Neural progenitor cell (in vitro differentiated cells): ENCODE measurements at regions not wholly inside any gene's neighbourhood (a gene's known extent, or its start where the extent isn't known, plus 50 kb on each side); places are given as distances from the start of the nearest gene placed in this dataset.
"Not testable (repeated sequence)": the region's sequence is repeated elsewhere in the genome, so short reads cannot be mapped to it uniquely, and the experiment has no call there.

Experiments used
- DNase-seq: peaks from one replicate; pipeline ENCODE4 v3.0.0-alpha.2; 2016; ENCODE audit warnings: low spot score
- H2AFZ ChIP-seq: fragments of 200-600 bp; sonication (generic); replicated peaks from 2 replicates; pipeline ENCODE4 v1.6.1; 2016; ENCODE audit warnings: antibody characterized with exemption
- H3F3A ChIP-seq: fragments of 200-600 bp; sonication (generic); 2 replicates; pipeline ENCODE4 v1.6.1; 2016; ENCODE audit warnings: antibody characterized with exemption, low read depth
- H3K27ac ChIP-seq: fragments of 200-600 bp; sonication (generic); 2 replicates; pipeline ENCODE4 v1.5.1; 2016; ENCODE audit warnings: mild to moderate bottlenecking
- H3K27me3 ChIP-seq: fragments of 200-600 bp; sonication (generic); 2 replicates; pipeline ENCODE4 v1.6.1; 2016; ENCODE audit warnings: mild to moderate bottlenecking, moderate library complexity
- H3K36me3 ChIP-seq: fragments of 200-600 bp; sonication (generic); 2 replicates; pipeline ENCODE4 v1.5.1; 2016
- H3K4me1 ChIP-seq: fragments of 200-600 bp; sonication (generic); 2 replicates; pipeline ENCODE4 v1.6.1; 2016; ENCODE audit warnings: mixed run types
- H3K4me2 ChIP-seq: fragments of 200-600 bp; sonication (generic); 2 replicates; pipeline ENCODE4 v1.6.1; 2016
- H3K4me3 ChIP-seq: fragments of 200-600 bp; sonication (generic); 2 replicates; pipeline ENCODE4 v1.5.1; 2016
- H3K79me2 ChIP-seq: fragments of 200-600 bp; sonication (generic); 2 replicates; pipeline ENCODE4 v1.6.1; 2016; ENCODE audit warnings: low read depth
- H3K9ac ChIP-seq: fragments of 200-600 bp; sonication (generic); 2 replicates; pipeline ENCODE4 v1.6.1; 2016
- H3K9me3 ChIP-seq: fragments of 200-600 bp; sonication (generic); 2 replicates; pipeline ENCODE4 v1.5.1; 2016; ENCODE audit warnings: low read depth
- H4K20me1 ChIP-seq: fragments of 200-600 bp; sonication (generic); 2 replicates; pipeline ENCODE4 v1.6.1; 2016; ENCODE audit warnings: low read depth
- H3K27ac Mint-ChIP-seq: 3 replicates; pipeline ENCODE4 v1.8.0; 2021; ENCODE audit warnings: mixed read lengths
- H3K27me3 Mint-ChIP-seq: 2 replicates; pipeline ENCODE4 v1.8.0; 2022; ENCODE audit warnings: low read depth, mild to moderate bottlenecking, inconsistent platforms, moderate library complexity, mixed read lengths; ENCODE audit not compliant: insufficient read depth
- H3K36me3 Mint-ChIP-seq: 3 replicates; pipeline ENCODE4 v1.8.0; 2021; ENCODE audit warnings: mixed read lengths
- H3K4me1 Mint-ChIP-seq: 3 replicates; pipeline ENCODE4 v1.8.0; 2021; ENCODE audit warnings: mixed read lengths
- H3K4me3 Mint-ChIP-seq: 3 replicates; pipeline ENCODE4 v1.8.0; 2021; ENCODE audit warnings: mild to moderate bottlenecking, moderate library complexity, mixed read lengths
- H3K9me3 Mint-ChIP-seq: 3 replicates; pipeline ENCODE4 v1.8.0; 2020; ENCODE audit warnings: mixed read lengths

GRCh38 chr5:34154988-34155387 lies 112.0 kb upstream of the C1QTNF3 start:
- H3K27ac ChIP-seq, H2AFZ ChIP-seq, H3K27me3 ChIP-seq, H3K27ac Mint-ChIP-seq, H3K4me3 ChIP-seq, H3K36me3 ChIP-seq, H3K4me3 Mint-ChIP-seq, H3F3A ChIP-seq, H3K4me2 ChIP-seq, H3K4me1 ChIP-seq, H3K4me1 Mint-ChIP-seq, H4K20me1 ChIP-seq, H3K9me3 Mint-ChIP-seq, DNase-seq, H3K27me3 Mint-ChIP-seq, H3K36me3 Mint-ChIP-seq, H3K9ac ChIP-seq, H3K79me2 ChIP-seq, H3K9me3 ChIP-seq: not testable (repeated sequence)

GRCh38 chr5:34156703-34157414 lies 113.8 kb upstream of the C1QTNF3 start:
- not testable (repeated sequence) for DNase-seq, H3K9me3 Mint-ChIP-seq, H3K36me3 Mint-ChIP-seq, H3F3A ChIP-seq, H3K27ac Mint-ChIP-seq, H3K36me3 ChIP-seq, H3K79me2 ChIP-seq, H3K4me1 ChIP-seq, H3K4me3 ChIP-seq, H3K27ac ChIP-seq, H4K20me1 ChIP-seq, H3K9ac ChIP-seq, H2AFZ ChIP-seq, H3K4me2 ChIP-seq, H3K27me3 Mint-ChIP-seq, H3K9me3 ChIP-seq, H3K4me3 Mint-ChIP-seq, H3K4me1 Mint-ChIP-seq, H3K27me3 ChIP-seq

GRCh38 chr5:34160904-34161303 lies 117.9 kb upstream of the C1QTNF3 start:
- not testable (repeated sequence) for H3K4me1 ChIP-seq, H2AFZ ChIP-seq, H3K4me2 ChIP-seq, H3F3A ChIP-seq, H3K27me3 ChIP-seq, H3K9me3 Mint-ChIP-seq, H3K9me3 ChIP-seq, H4K20me1 ChIP-seq, H3K27me3 Mint-ChIP-seq, H3K36me3 Mint-ChIP-seq, DNase-seq, H3K79me2 ChIP-seq, H3K4me1 Mint-ChIP-seq, H3K4me3 ChIP-seq, H3K4me3 Mint-ChIP-seq, H3K9ac ChIP-seq, H3K27ac Mint-ChIP-seq, H3K36me3 ChIP-seq, H3K27ac ChIP-seq

GRCh38 chr5:34171398-34171797 lies 128.4 kb upstream of the C1QTNF3 start:
- H3K4me3 Mint-ChIP-seq, H3K4me3 ChIP-seq, H3K9ac ChIP-seq, H3K27ac Mint-ChIP-seq, H4K20me1 ChIP-seq, H3K36me3 Mint-ChIP-seq, H3K27me3 Mint-ChIP-seq, H3K36me3 ChIP-seq, H3K27ac ChIP-seq, H2AFZ ChIP-seq, H3K4me1 Mint-ChIP-seq, H3K4me2 ChIP-seq, H3K9me3 ChIP-seq, H3K27me3 ChIP-seq, H3K4me1 ChIP-seq, H3K79me2 ChIP-seq, H3F3A ChIP-seq, DNase-seq, H3K9me3 Mint-ChIP-seq: not testable (repeated sequence)

- H3K4me3 ChIP-seq, H3K4me1 ChIP-seq, H2AFZ ChIP-seq, H3K9ac ChIP-seq, H4K20me1 ChIP-seq, H3K9me3 Mint-ChIP-seq, H3K4me2 ChIP-seq, H3K9me3 ChIP-seq, H3K27me3 ChIP-seq, H3K36me3 Mint-ChIP-seq, H3F3A ChIP-seq, DNase-seq, H3K36me3 ChIP-seq, H3K27ac ChIP-seq, H3K4me3 Mint-ChIP-seq, H3K4me1 Mint-ChIP-seq, H3K79me2 ChIP-seq, H3K27me3 Mint-ChIP-seq: not testable (repeated sequence)
- H3K27ac Mint-ChIP-seq, result peak overlapping the region; percentile 29
These were observed 136.6 kb upstream of the C1QTNF3 start for GRCh38 chr5:34179453-34180190.

- H2AFZ ChIP-seq, H3K36me3 ChIP-seq, H3K27me3 Mint-ChIP-seq, H3K36me3 Mint-ChIP-seq, H3K9me3 Mint-ChIP-seq, H3K9ac ChIP-seq, H3F3A ChIP-seq, H3K79me2 ChIP-seq, H3K4me3 Mint-ChIP-seq, H3K27ac Mint-ChIP-seq, H3K4me1 ChIP-seq, H3K9me3 ChIP-seq, H3K4me2 ChIP-seq, H4K20me1 ChIP-seq, H3K27ac ChIP-seq, H3K4me3 ChIP-seq, DNase-seq, H3K4me1 Mint-ChIP-seq, H3K27me3 ChIP-seq: not testable (repeated sequence)
These were observed 137.2 kb upstream of the C1QTNF3 start for GRCh38 chr5:34180225-34180624.

- H3K27ac Mint-ChIP-seq, H3K9me3 ChIP-seq, H3K36me3 Mint-ChIP-seq, H3F3A ChIP-seq, H2AFZ ChIP-seq, H3K4me3 Mint-ChIP-seq, H3K79me2 ChIP-seq, DNase-seq, H4K20me1 ChIP-seq, H3K27ac ChIP-seq, H3K9me3 Mint-ChIP-seq, H3K4me1 ChIP-seq, H3K9ac ChIP-seq, H3K4me1 Mint-ChIP-seq, H3K36me3 ChIP-seq, H3K27me3 Mint-ChIP-seq, H3K4me2 ChIP-seq, H3K4me3 ChIP-seq, H3K27me3 ChIP-seq: not testable (repeated sequence)
These were observed 138.1 kb upstream of the C1QTNF3 start for GRCh38 chr5:34180940-34181614.

GRCh38 chr5:34185005-34185404 lies 142.0 kb upstream of the C1QTNF3 start:
- not testable (repeated sequence) for H3K4me3 Mint-ChIP-seq, DNase-seq, H4K20me1 ChIP-seq

More at GRCh38 chr5:34185005-34185404, 142.0 kb upstream of the C1QTNF3 start:
- H3K27me3 ChIP-seq, H3F3A ChIP-seq, H3K27ac ChIP-seq, H3K4me1 Mint-ChIP-seq, H3K9me3 ChIP-seq, H2AFZ ChIP-seq, H3K9me3 Mint-ChIP-seq, H3K4me1 ChIP-seq, H3K27me3 Mint-ChIP-seq, H3K36me3 ChIP-seq, H3K4me2 ChIP-seq, H3K79me2 ChIP-seq, H3K4me3 ChIP-seq, H3K9ac ChIP-seq, H3K27ac Mint-ChIP-seq: not testable (repeated sequence)
- peaks cover 17% of the 10 kb centered on the region for H3K36me3 Mint-ChIP-seq
